SK-N-MC (cell line): ENCODE measurements at regions not wholly inside any gene's neighbourhood (a gene's known extent, or its start where the extent isn't known, plus 50 kb on each side); places are given as distances from the start of the nearest gene placed in this dataset.

ENCODE experiments used
- DNase-seq: peaks from one replicate; pipeline ENCODE4 v3.0.0-alpha.2; 2011; ENCODE audit warnings: low read depth, low spot score
- H3K27ac ChIP-seq: fragments of 200-600 bp; sonication (generic); 2 replicates; pipeline ENCODE4 v1.5.1; 2016; ENCODE audit warnings: mixed run types
- H3K36me3 ChIP-seq: fragments of 200-600 bp; sonication (generic); 2 replicates; pipeline ENCODE4 v1.6.1; 2017; ENCODE audit warnings: antibody characterized with exemption, low read length, mixed read lengths; ENCODE audit not compliant: insufficient read depth
- H3K4me3 ChIP-seq: fragments of 200-600 bp; sonication (generic); 2 replicates; pipeline ENCODE4 v1.5.1; 2016
- H3K9ac ChIP-seq: fragments of 200-600 bp; sonication (generic); 2 replicates; pipeline ENCODE4 v1.8.0; 2017; ENCODE audit warnings: mixed run types, mixed read lengths; ENCODE audit not compliant: insufficient read length
- H3K9me3 ChIP-seq: fragments of 200-600 bp; sonication (generic); 2 replicates; pipeline ENCODE4 v1.6.1; 2017; ENCODE audit warnings: low read depth, mild to moderate bottlenecking, antibody characterized with exemption, low read length, moderate library complexity, mixed read lengths
- EZH2 ChIP-seq: fragments of 200-600 bp; sonication (generic); IDR thresholded peaks from one replicate; pipeline ENCODE4 v1.6.1; 2017; ENCODE audit warnings: antibody characterized with exemption
- FOXP2 ChIP-seq: optimal IDR thresholded peaks from 2 replicates; pipeline ENCODE3; 2011; ENCODE audit warnings: mild to moderate bottlenecking, moderate library complexity; ENCODE audit not compliant: insufficient read depth; ENCODE audit errors: extremely low read length, control extremely low read depth
- POLR2AphosphoS5 ChIP-seq: IDR thresholded peaks from 2 replicates; pipeline ENCODE4 v1.6.1; 2012; ENCODE audit warnings: mild to moderate bottlenecking, low read depth, low read length, borderline replicate concordance

- no peaks in the 10 kb centered on the region for H3K36me3 ChIP-seq
- no peaks in the 10 kb centered on the region for H3K9me3 ChIP-seq
- no peak overlapping the region for H3K9ac ChIP-seq
- H3K4me3 ChIP-seq: no peak overlapping the region
- no peak for TF ChIP-seq POLR2AphosphoS5
- DNase-seq: no peak
- H3K27ac ChIP-seq: no peak overlapping the region
Observed at GRCh38 chrX:108833993-108834392, 97.6 kb upstream of the IRS4 start.

- Histone ChIP-seq H3K36me3 (no peaks in the 10 kb centered on the region), H3K9me3 (no peaks in the 10 kb centered on the region), H3K9ac (no peak overlapping the region), H3K27ac (no peak overlapping the region), H3K4me3 (no peak overlapping the region)
- TF ChIP-seq EZH2 (no peak), POLR2AphosphoS5 (no peak), FOXP2 (no peak)
- DNase-seq: no peak
Observed at GRCh38 chrX:108811891-108812290, 75.5 kb upstream of the IRS4 start.

- H3K9me3 ChIP-seq: no peaks in the 10 kb centered on the region
- no peaks in the 10 kb centered on the region for H3K36me3 ChIP-seq
- no peak overlapping the region for H3K4me3 ChIP-seq
- DNase-seq: no peak
- TF ChIP-seq EZH2 (no peak), FOXP2 (no peak), POLR2AphosphoS5 (no peak)
- no peak overlapping the region for H3K27ac ChIP-seq
- no peak overlapping the region for H3K9ac ChIP-seq
Observed at GRCh38 chrX:108795240-108795639, 58.9 kb upstream of the IRS4 start.
